22Rv1 (cell line): ENCODE measurements at regions not wholly inside any gene's neighbourhood (a gene's known extent, or its start where the extent isn't known, plus 50 kb on each side); places are given as distances from the start of the nearest gene placed in this dataset.

Experiments
- CTCF ChIP-seq: fragments of 450-650 bp; IDR thresholded peaks from 2 replicates; pipeline ENCODE4 v1.5.1; 2017; ENCODE audit warnings: mild to moderate bottlenecking
- ZFX ChIP-seq: fragments of 450-650 bp; IDR thresholded peaks from 2 replicates; pipeline ENCODE4 v1.6.1; 2017; ENCODE audit warnings: antibody characterized with exemption, borderline replicate concordance

- TF ChIP-seq CTCF = no peak
- no peak for TF ChIP-seq ZFX
These were observed 141.1 kb upstream of the HS3ST2 start for GRCh38 chr16:22672830-22673210.
